ENCODE measurements at regions not wholly inside any gene's neighbourhood (a gene's known extent, or its start where the extent isn't known, plus 50 kb on each side); places are given as distances from the start of the nearest gene placed in this dataset.

- H3K27ac ChIP-seq: no peak overlapping the region
- no peaks in the 10 kb centered on the region for H3K27me3 ChIP-seq (ENCODE audit: control insufficient read depth, insufficient read depth, low read length)
Measured at GRCh38 chr7:91541641-91542040, 277.4 kb downstream of the FZD1 start.

DNA sequence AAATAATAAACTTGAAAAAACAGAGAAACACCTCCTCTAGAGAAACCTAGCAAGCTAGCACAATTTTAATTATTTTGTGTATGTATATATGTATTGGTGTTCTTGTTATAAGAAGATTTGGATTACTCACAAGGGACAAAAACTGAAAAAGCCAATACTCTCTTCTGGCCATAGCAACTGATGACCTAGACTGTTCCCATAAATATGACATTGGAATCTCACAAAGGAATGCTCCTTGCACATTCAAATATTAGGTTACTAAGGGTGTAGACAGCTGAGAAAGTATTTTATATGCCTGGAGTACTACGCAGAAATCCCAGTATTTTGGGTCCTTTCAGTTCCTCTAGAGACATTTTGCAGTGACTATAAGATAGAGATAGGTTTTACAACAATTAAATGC lies 279.4 kb downstream of the FZD1 start:
- Histone ChIP-seq H3K9me3 (ENCODE audit: control insufficient read depth, low read length) (no peaks in the 10 kb centered on the region), H3K4me2 (ENCODE audit: low read length) (no peak overlapping the region), H3K27ac (no peak overlapping the region), H3K4me3 (ENCODE audit: low read depth, low read length) (no peak overlapping the region), H3K4me1 (no peaks in the 10 kb centered on the region), H3K79me2 (no peaks in the 10 kb centered on the region), H2AFZ (no peak overlapping the region), H3K9ac (no peak overlapping the region), H3K36me3 (ENCODE audit: control insufficient read depth, insufficient read depth, low read length) (no peaks in the 10 kb centered on the region), H3K27me3 (ENCODE audit: control insufficient read depth, insufficient read depth, low read length) (no peaks in the 10 kb centered on the region)
- TF ChIP-seq, protein P1, sequence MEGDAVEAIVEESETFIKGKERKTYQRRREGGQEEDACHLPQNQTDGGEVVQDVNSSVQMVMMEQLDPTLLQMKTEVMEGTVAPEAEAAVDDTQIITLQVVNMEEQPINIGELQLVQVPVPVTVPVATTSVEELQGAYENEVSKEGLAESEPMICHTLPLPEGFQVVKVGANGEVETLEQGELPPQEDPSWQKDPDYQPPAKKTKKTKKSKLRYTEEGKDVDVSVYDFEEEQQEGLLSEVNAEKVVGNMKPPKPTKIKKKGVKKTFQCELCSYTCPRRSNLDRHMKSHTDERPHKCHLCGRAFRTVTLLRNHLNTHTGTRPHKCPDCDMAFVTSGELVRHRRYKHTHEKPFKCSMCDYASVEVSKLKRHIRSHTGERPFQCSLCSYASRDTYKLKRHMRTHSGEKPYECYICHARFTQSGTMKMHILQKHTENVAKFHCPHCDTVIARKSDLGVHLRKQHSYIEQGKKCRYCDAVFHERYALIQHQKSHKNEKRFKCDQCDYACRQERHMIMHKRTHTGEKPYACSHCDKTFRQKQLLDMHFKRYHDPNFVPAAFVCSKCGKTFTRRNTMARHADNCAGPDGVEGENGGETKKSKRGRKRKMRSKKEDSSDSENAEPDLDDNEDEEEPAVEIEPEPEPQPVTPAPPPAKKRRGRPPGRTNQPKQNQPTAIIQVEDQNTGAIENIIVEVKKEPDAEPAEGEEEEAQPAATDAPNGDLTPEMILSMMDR (IDR thresholded peaks at IDR 0.05): no peak

More at GRCh38 chr7:91541641-91542040, 277.4 kb downstream of the FZD1 start:
- Histone ChIP-seq H2AFZ (no peak overlapping the region), H3K79me2 (no peaks in the 10 kb centered on the region), H3K36me3 (ENCODE audit: control insufficient read depth, insufficient read depth, low read length) (no peaks in the 10 kb centered on the region), H3K9ac (no peak overlapping the region), H3K9me3 (ENCODE audit: control insufficient read depth, low read length) (no peaks in the 10 kb centered on the region), H3K4me1 (no peaks in the 10 kb centered on the region), H3K4me3 (ENCODE audit: low read depth, low read length) (no peak overlapping the region), H3K4me2 (ENCODE audit: low read length) (no peak overlapping the region)
- TF ChIP-seq, protein P1 (IDR thresholded peaks at IDR 0.05): no peak

DNA sequence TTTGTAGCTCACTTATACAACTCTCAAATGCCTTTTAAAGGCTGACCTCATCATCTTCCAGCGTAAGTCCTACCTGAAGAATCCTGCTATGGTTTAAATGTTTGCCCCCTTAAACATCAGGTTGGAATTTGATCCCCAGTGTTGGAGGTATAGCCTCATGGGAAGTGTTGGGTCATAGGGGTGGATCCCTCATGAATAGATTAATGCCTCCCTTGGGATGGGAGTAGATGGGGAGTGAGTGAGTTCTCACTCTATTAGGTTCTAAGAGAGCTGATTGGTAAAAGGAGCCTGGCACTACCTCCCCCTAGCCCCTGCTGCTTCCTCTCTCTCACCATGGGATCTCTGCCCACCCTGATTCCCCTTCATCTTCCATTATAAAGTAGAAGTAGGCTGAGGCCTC lies 285.6 kb downstream of the FZD1 start:
- no peaks in the 10 kb centered on the region for H3K9me3 ChIP-seq (ENCODE audit: control insufficient read depth, low read length)
- no peaks in the 10 kb centered on the region for H3K27me3 ChIP-seq (ENCODE audit: control insufficient read depth, insufficient read depth, low read length)
- H2AFZ ChIP-seq: no peak overlapping the region
- no peaks in the 10 kb centered on the region for H3K36me3 ChIP-seq (ENCODE audit: control insufficient read depth, insufficient read depth, low read length)
- no peaks in the 10 kb centered on the region for H3K79me2 ChIP-seq
- H3K9ac ChIP-seq: no peak overlapping the region
- no peak overlapping the region for H3K4me2 ChIP-seq (ENCODE audit: low read length)
- H3K27ac ChIP-seq: no peak overlapping the region
- no peak overlapping the region for H3K4me3 ChIP-seq (ENCODE audit: low read depth, low read length)
- TF ChIP-seq, protein P1 (IDR thresholded peaks at IDR 0.05): no peak
- H3K4me1 ChIP-seq: no peaks in the 10 kb centered on the region

DNA sequence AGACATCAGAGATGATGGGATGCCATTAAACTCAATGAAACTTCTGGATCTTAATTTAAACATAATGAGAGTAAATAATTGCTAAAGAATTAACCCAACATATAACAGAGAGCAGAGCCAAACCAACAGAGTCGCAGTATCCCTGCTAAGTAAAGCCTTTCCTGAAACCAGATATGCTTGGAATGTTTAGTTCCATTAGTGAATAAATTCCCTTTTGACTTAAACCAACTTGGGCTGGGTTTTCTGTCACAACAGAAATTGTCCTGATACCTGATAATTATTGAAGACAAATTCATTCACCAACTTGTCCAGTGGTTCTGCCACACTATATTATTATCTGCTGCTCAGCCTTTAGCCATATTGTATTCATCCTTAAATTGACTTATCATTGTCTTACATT lies 286.7 kb downstream of the FZD1 start:
- no peak overlapping the region for H3K4me2 ChIP-seq (ENCODE audit: low read length)
- no peaks in the 10 kb centered on the region for H3K4me1 ChIP-seq
- no peak overlapping the region for H2AFZ ChIP-seq
- TF ChIP-seq, protein P1 (IDR thresholded peaks at IDR 0.05): no peak
- no peaks in the 10 kb centered on the region for H3K36me3 ChIP-seq (ENCODE audit: control insufficient read depth, insufficient read depth, low read length)
- H3K9me3 ChIP-seq (ENCODE audit: control insufficient read depth, low read length): no peaks in the 10 kb centered on the region
- H3K27me3 ChIP-seq (ENCODE audit: control insufficient read depth, insufficient read depth, low read length): no peaks in the 10 kb centered on the region
- H3K27ac ChIP-seq: no peak overlapping the region
- no peaks in the 10 kb centered on the region for H3K79me2 ChIP-seq
- no peak overlapping the region for H3K4me3 ChIP-seq (ENCODE audit: low read depth, low read length)
- no peak overlapping the region for H3K9ac ChIP-seq

GRCh38 chr7:91551377-91552175 lies 287.3 kb downstream of the FZD1 start:
- H3K27me3 ChIP-seq (ENCODE audit: control insufficient read depth, insufficient read depth, low read length): no peaks in the 10 kb centered on the region
- TF ChIP-seq, protein P1 (IDR thresholded peaks at IDR 0.05): no peak
- no peak overlapping the region for H2AFZ ChIP-seq
- no peaks in the 10 kb centered on the region for H3K79me2 ChIP-seq
- H3K9ac ChIP-seq: no peak overlapping the region
- H3K27ac ChIP-seq: no peak overlapping the region
- no peaks in the 10 kb centered on the region for H3K4me1 ChIP-seq
- no peak overlapping the region for H3K4me3 ChIP-seq (ENCODE audit: low read depth, low read length)
- no peaks in the 10 kb centered on the region for H3K9me3 ChIP-seq (ENCODE audit: control insufficient read depth, low read length)
- H3K4me2 ChIP-seq (ENCODE audit: low read length): no peak overlapping the region
- H3K36me3 ChIP-seq (ENCODE audit: control insufficient read depth, insufficient read depth, low read length): no peaks in the 10 kb centered on the region
